Activated CD8-positive, alpha-beta T cell treated with anti-CD3 and anti-CD28 coated beads, Interleukin-2, amount 10 ng/mL, durations not matched to agents 7 days and 5 days (primary cell): ENCODE measurements at regions not wholly inside any gene's neighbourhood (a gene's known extent, or its start where the extent isn't known, plus 50 kb on each side); places are given as distances from the start of the nearest gene placed in this dataset.
"Not testable (repeated sequence)": the region's sequence is repeated elsewhere in the genome, so short reads cannot be mapped to it uniquely, and the experiment has no call there.

Experiments
- ATAC-seq: fragments of 150-1000 bp; cut with Tn5 transposase; one replicate; pipeline ENCODE4 v1.10.0; 2021; ENCODE audit warnings: moderate library complexity
- CTCF ChIA-PET: fragments of 350-600 bp; sonication (Branson Sonifier 250); formaldehyde crosslinking; loops from one replicate; lab custom pipeline; 2021; ENCODE audit warnings: antibody characterized with exemption; lab: Charles Lee
- POLR2A ChIA-PET: fragments of 350-600 bp; sonication (Branson Sonifier 250); formaldehyde crosslinking; loops from one replicate; lab custom pipeline; 2021; ENCODE audit warnings: antibody characterized with exemption; lab: Charles Lee
- DNase-seq: peaks from one replicate; pipeline ENCODE4 v3.0.0-alpha.2; 2020
- H3K27ac Mint-ChIP-seq: one replicate; pipeline ENCODE4 v1.8.0; 2021; ENCODE audit warnings: mild to moderate bottlenecking, mixed read lengths
- H3K27me3 Mint-ChIP-seq: one replicate; pipeline ENCODE4 v1.8.0; 2021; ENCODE audit warnings: low read depth, mixed read lengths
- H3K36me3 Mint-ChIP-seq: one replicate; pipeline ENCODE4 v1.8.0; 2021; ENCODE audit warnings: low read depth, mixed read lengths
- H3K4me1 Mint-ChIP-seq: one replicate; pipeline ENCODE4 v1.8.0; 2021; ENCODE audit warnings: low read depth, mixed read lengths
- H3K4me3 Mint-ChIP-seq: one replicate; pipeline ENCODE4 v1.8.0; 2021; ENCODE audit warnings: mild to moderate bottlenecking, mixed read lengths
- H3K9me3 Mint-ChIP-seq: one replicate; pipeline ENCODE4 v1.8.0; 2022; ENCODE audit warnings: mixed read lengths; ENCODE audit not compliant: insufficient read depth

DNA sequence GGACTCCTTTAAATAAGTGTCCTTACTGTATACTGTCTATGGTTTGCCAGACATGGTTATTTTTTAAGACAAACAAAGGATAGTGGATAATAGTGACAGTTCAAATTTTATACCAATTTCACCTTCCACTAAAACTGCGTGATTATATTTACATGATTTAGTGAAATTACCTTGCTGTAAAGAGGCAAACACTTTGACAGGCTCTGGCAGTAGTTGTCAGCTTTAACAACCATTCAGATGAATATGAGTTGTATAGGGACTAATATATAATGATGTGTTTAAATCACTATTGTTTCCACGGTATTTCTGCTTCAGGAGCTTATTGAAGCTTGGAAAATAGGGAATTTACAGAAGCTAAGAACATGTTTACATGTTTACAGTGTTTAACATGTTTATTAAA is 1364.0 kb downstream of the FSCB start:
- Mint-ChIP-seq H3K27me3 (no peaks in the 10 kb centered on the region), H3K4me3 (no peak overlapping the region), H3K36me3 (no peaks in the 10 kb centered on the region), H3K27ac (no peak overlapping the region), H3K9me3 (no peaks in the 10 kb centered on the region), H3K4me1 (no peaks in the 10 kb centered on the region)
- ATAC-seq = no peak
- ChIA-PET POLR2A (no interaction called here), CTCF (no interaction called here)
- DNase-seq = no peak

DNA sequence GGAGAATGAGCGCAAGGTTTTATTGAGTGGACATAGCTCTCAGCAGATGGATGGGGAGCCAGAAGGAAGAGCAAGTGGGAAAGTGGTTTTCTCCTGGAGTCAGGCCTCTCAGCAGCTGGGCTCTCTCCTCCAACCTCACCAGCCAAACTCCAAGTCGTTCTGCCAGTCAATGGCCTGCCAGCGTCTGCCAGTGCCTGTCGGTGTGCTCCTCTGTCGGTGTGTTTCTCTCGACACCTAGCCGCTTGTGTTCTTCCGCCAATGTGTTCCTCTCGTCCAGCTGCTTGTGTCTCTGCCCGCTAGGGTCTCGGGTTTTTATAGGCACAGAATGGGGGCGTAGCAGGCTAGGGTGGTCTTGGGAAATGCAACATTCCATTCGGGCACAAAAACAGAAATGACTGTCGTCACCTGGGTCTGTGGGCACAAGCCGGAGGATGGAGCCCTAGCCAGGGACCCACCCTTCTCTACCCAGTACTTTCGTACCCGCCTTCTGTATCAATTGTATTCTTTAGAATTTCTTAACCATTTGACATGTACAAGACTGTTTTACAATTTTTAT is 1365.4 kb downstream of the FSCB start:
- DNase-seq = no peak
- H3K27ac Mint-ChIP-seq = no peak overlapping the region
- peaks cover 7% of the 10 kb centered on the region for H3K9me3 Mint-ChIP-seq
- ChIA-PET CTCF (no interaction called here), POLR2A (no interaction called here)
- no peak for ATAC-seq
- H3K4me3 Mint-ChIP-seq = no peak overlapping the region
- H3K4me1 Mint-ChIP-seq = no peaks in the 10 kb centered on the region
- no peaks in the 10 kb centered on the region for H3K27me3 Mint-ChIP-seq
- H3K36me3 Mint-ChIP-seq = no peaks in the 10 kb centered on the region

DNA sequence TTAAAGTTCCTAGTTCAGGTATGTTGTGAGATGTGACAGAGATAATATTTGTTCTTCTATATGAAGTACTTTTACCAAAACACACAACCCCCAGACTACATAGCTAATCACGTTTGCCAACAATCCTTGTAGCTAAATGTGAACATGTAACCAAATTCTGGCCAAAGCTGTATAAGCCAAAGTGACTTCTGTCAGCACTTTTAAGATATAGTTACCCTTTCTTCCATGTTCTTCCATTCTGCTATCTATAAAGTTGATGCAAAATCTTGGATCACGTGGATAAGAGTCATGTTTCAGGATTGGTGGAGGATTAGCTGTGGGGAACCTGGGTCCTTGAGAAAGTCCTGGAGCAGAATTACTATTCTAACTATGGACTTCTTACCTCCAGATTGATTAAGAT is 1366.6 kb downstream of the FSCB start:
- Mint-ChIP-seq H3K4me3 (no peak overlapping the region), H3K36me3 (no peaks in the 10 kb centered on the region), H3K9me3 (peaks cover 7% of the 10 kb centered on the region), H3K27me3 (no peaks in the 10 kb centered on the region), H3K27ac (no peak overlapping the region), H3K4me1 (no peaks in the 10 kb centered on the region)
- POLR2A ChIA-PET = no interaction called here
- DNase-seq = no peak
- no peak for ATAC-seq
- CTCF ChIA-PET = no interaction called here

DNA sequence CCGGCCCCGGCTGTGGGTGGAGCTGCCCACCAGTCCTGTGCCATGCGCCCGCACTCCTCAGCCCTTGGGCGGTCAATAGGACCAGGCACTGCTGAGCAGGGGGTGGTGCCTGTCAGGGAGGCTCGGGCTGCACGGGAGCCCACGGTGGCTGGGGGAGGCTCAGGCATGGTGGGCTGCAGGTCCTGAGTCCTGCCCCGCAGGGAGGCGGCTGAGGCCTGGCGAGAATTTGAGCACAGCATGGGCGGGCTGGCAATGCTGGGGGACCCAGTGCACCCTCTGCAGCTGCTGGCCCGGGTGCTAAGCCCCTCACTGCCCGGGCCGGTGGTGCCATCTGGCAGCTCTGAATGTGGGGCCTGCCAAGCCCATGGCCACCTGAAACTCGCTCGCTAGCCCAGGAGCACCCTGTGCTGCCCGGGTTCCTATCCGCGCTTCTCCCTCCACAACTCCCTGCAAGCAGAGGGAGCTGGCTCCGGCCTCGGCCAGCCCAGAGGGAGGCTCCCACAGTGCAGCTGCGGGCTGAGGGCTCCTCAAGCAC is 1371.1 kb downstream of the FSCB start:
- Mint-ChIP-seq H3K9me3 (peaks cover 12% of the 10 kb centered on the region), H3K36me3 (no peaks in the 10 kb centered on the region), H3K4me1 (no peaks in the 10 kb centered on the region), H3K4me3 (no peak overlapping the region), H3K27ac (no peak overlapping the region), H3K27me3 (no peaks in the 10 kb centered on the region)
- ChIA-PET POLR2A (no interaction called here), CTCF (no interaction called here)
- DNase-seq (no peak), ATAC-seq (no peak)

DNA sequence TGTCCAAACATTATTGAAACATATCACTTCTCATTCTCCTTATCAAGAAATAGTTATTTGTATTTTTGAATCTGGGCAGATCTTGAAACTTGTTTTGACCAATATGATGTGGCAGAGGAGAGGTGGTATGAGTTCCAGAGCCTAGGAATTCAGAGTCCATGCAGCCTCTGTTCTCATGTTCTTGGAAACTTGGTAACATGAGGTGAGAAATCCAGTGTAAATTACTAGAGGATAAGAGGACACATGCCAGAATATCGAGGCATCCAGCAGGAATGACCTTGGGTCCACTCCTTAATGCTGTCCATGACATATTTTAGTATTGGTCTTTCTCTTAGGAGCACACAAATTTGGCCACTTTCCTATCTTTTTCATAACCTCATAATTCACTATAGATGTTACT is 1374.6 kb downstream of the FSCB start:
- no peaks in the 10 kb centered on the region for H3K4me1 Mint-ChIP-seq
- ATAC-seq (no peak), DNase-seq (no peak)
- H3K36me3 Mint-ChIP-seq = no peaks in the 10 kb centered on the region
- ChIA-PET CTCF (no interaction called here), POLR2A (no interaction called here)
- H3K4me3 Mint-ChIP-seq = no peak overlapping the region
- no peaks in the 10 kb centered on the region for H3K27me3 Mint-ChIP-seq
- H3K27ac Mint-ChIP-seq = no peak overlapping the region
- peaks cover 7% of the 10 kb centered on the region for H3K9me3 Mint-ChIP-seq

DNA sequence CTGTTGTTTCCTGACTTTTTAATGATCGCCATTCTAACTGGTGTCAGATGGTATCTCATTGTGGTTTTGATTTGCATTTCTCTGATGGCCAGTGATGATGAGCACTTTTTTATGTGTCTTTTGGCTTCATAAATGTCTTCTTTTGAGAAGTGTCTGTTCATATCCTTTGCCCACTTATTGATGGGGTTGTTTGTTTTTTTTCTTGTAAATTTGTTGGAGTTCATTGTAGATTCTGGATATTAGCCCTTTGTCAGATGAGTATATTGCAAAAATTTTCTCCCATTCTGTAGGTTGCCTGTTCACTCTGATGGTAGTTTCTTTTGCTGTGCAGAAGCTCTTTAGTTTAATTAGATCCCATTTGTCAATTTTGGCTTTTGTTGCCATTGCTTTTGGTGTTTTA is 1378.7 kb downstream of the FSCB start:
- H3K4me1 Mint-ChIP-seq, CTCF ChIA-PET, H3K27ac Mint-ChIP-seq, DNase-seq, POLR2A ChIA-PET, ATAC-seq, H3K4me3 Mint-ChIP-seq, H3K27me3 Mint-ChIP-seq, H3K36me3 Mint-ChIP-seq, H3K9me3 Mint-ChIP-seq: not testable (repeated sequence)

DNA sequence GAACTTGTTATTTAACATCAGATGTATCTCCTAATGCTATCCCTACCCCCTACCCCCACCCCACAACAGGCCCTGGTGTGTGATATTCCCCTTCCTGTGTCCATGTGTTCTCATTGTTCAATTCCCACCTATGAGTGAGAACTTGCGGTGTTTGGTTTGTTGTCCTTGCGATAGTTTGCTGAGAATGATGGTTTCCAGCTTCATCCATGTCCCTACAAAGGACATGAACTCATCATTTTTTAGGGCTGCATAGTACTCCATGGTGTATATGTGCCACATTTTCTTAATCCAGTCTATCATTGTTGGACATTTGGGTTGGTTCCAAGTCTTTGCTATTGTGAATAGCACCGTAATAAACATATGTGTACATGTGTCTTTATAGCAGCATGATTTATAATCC is 1379.2 kb downstream of the FSCB start:
- ATAC-seq, DNase-seq, H3K9me3 Mint-ChIP-seq, H3K27ac Mint-ChIP-seq, CTCF ChIA-PET, H3K36me3 Mint-ChIP-seq, H3K4me3 Mint-ChIP-seq, H3K27me3 Mint-ChIP-seq, H3K4me1 Mint-ChIP-seq, POLR2A ChIA-PET: not testable (repeated sequence)

DNA sequence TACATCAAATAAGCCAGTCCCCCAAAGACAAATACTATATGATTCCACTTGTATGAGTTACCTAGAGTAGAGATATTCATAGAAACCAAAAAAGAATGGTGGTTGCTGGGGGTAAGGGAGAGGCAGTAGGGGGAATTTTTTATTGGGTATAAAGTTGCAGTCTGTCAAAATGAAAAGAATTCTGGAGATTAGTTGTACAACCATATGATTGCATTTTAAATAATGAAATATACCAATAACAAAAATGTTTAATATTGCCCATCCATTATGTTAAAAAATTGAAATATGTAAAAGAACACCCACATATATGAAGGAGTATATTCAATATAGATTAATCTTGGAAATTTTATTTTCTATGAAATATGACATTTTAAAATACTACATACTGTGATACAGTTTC is 1383.5 kb downstream of the FSCB start:
- DNase-seq = no peak
- no peak overlapping the region for H3K4me3 Mint-ChIP-seq
- H3K36me3 Mint-ChIP-seq = no peaks in the 10 kb centered on the region
- H3K9me3 Mint-ChIP-seq = peaks cover 6% of the 10 kb centered on the region
- no peaks in the 10 kb centered on the region for H3K4me1 Mint-ChIP-seq
- no peak overlapping the region for H3K27ac Mint-ChIP-seq
- ChIA-PET CTCF (no interaction called here), POLR2A (no interaction called here)
- no peak for ATAC-seq
- H3K27me3 Mint-ChIP-seq = no peaks in the 10 kb centered on the region

DNA sequence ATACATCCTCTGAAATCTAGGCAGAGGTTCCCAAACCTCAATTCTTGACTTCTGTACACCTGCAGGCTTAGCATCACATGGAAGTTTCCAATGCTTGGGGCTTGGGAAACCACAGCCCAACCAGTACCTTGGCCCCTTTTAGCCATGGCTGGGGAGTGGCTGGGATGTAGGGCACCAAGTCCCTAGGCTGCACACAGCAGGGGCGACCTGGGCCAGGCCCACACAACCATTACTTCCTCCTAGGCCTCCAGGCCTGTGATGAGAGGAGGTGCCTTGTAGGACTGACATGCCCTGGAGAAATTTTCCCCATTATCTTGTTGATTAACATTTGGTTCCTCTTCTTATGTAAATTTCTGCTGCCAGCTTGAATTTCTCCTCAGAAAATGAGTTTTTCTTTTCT is 1387.4 kb downstream of the FSCB start:
- ChIA-PET CTCF (no interaction called here), POLR2A (no interaction called here)
- Mint-ChIP-seq H3K27me3 (no peaks in the 10 kb centered on the region), H3K36me3 (no peaks in the 10 kb centered on the region), H3K4me1 (no peaks in the 10 kb centered on the region), H3K9me3 (no peaks in the 10 kb centered on the region), H3K4me3 (no peak overlapping the region), H3K27ac (no peak overlapping the region)
- DNase-seq (no peak), ATAC-seq (no peak)

DNA sequence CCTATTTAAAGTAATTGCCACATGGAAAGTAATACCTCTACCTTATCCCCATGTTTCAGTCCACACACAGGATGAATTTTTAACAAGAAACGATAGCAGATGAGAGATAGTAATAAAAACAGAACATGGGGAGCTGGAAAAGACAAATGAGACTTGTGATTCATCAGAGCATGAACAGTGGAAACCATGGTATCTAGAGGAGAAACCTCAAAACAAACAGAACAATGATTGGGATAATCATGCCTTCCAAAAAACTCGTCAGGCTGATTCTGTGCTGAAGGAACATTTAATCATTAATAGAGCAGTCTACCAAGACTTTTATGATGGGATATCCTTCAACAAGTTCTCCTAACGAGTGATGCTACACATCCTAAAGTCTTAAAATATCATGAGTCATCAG is 1390.7 kb downstream of the FSCB start:
- Mint-ChIP-seq H3K9me3 (peaks cover 2% of the 10 kb centered on the region), H3K27me3 (no peaks in the 10 kb centered on the region), H3K27ac (no peak overlapping the region), H3K4me1 (no peaks in the 10 kb centered on the region), H3K4me3 (no peak overlapping the region), H3K36me3 (no peaks in the 10 kb centered on the region)
- DNase-seq (no peak), ATAC-seq (no peak)
- POLR2A ChIA-PET = no interaction called here
- CTCF ChIA-PET = no interaction called here

DNA sequence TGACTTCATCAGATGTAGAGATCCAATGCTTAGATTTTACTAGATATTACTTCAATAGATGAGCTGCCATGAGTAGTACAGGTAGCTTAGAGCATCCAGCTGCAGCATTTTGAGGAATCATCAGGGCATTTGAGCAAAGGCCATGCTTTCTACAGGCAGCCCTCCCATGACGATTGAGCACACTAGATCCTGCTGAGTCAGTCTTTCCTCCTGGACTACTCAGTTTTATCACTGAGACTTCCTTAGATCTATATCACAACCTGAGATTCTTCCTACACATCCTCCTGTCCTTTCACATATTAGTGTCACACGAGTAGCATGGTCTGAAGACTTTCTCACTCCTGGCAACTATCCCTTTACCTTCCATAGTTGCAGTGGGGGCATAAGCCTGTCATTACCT is 1401.8 kb downstream of the FSCB start:
- Mint-ChIP-seq H3K4me3 (no peak overlapping the region), H3K9me3 (peaks cover 5% of the 10 kb centered on the region), H3K4me1 (no peaks in the 10 kb centered on the region), H3K27ac (no peak overlapping the region), H3K36me3 (no peaks in the 10 kb centered on the region), H3K27me3 (no peaks in the 10 kb centered on the region)
- ChIA-PET POLR2A (no interaction called here), CTCF (no interaction called here)
- ATAC-seq (no peak), DNase-seq (no peak)

DNA sequence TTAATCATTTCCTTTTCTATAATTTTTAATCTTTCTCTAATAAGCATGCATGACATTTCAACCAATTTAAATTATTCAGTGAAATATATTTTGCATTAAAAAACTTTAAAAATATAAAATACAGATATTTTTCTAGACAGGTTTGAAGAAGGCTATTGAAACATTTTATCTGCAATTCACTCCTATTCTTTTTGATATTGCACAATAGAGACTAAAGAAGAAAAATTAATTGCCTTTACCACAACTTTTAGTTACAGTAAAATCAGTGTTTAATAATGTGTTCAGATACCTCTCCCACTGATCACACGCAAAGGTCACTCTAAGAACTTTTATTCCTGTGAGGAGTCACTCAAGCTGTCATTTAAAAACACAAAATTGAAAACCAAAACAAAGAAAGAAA is 1416.7 kb downstream of the FSCB start:
- H3K9me3 Mint-ChIP-seq = peaks cover 33% of the 10 kb centered on the region
- no peak for ATAC-seq
- no peaks in the 10 kb centered on the region for H3K27me3 Mint-ChIP-seq
- no peaks in the 10 kb centered on the region for H3K36me3 Mint-ChIP-seq
- ChIA-PET CTCF (no interaction called here), POLR2A (no interaction called here)
- no peak overlapping the region for H3K4me3 Mint-ChIP-seq
- no peak for DNase-seq
- H3K4me1 Mint-ChIP-seq = no peaks in the 10 kb centered on the region
- H3K27ac Mint-ChIP-seq = no peak overlapping the region

DNA sequence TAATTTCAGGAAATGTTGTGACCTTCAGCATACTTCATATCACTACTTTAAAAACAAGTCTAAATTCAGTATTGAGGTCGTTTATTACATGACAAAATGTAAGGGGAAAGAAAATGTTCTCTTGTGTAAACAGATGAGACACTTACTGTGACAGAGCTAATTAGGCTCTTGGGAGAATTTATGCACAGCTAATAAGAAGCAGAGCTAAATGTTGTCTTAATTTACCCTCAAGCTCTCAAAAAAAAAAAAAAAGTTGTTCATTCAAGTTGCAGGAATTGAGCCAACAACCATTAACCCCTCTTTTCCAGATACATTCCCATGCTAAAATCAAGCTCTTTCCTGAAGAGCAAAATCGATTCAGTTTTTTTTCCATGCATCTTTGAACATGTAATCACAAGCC is 1419.4 kb downstream of the FSCB start:
- CTCF ChIA-PET = no interaction called here
- ATAC-seq = no peak

More for the DNA sequence above, 1419.4 kb downstream of the FSCB start:
- Mint-ChIP-seq H3K36me3 (no peaks in the 10 kb centered on the region), H3K27ac (no peak overlapping the region), H3K4me3 (no peak overlapping the region), H3K9me3 (peaks cover 43% of the 10 kb centered on the region), H3K27me3 (no peaks in the 10 kb centered on the region), H3K4me1 (no peaks in the 10 kb centered on the region)
- POLR2A ChIA-PET = no interaction called here
- DNase-seq = no peak
